HG02938 (cell line): ENCODE measurements at regions not wholly inside any gene's neighbourhood (a gene's known extent, or its start where the extent isn't known, plus 50 kb on each side); places are given as distances from the start of the nearest gene placed in this dataset.

Experiments used
- ATAC-seq: cut with Tn5 transposase; IDR thresholded peaks from one replicate; pipeline ENCODE4 v1.9.1; 2021; ENCODE audit warnings: mild to moderate bottlenecking, moderate library complexity; ENCODE audit not compliant: unreplicated experiment

- no peak for ATAC-seq
Observed at GRCh38 chr5:40292006-40292405, 387.7 kb upstream of the PTGER4 start.

DNA sequence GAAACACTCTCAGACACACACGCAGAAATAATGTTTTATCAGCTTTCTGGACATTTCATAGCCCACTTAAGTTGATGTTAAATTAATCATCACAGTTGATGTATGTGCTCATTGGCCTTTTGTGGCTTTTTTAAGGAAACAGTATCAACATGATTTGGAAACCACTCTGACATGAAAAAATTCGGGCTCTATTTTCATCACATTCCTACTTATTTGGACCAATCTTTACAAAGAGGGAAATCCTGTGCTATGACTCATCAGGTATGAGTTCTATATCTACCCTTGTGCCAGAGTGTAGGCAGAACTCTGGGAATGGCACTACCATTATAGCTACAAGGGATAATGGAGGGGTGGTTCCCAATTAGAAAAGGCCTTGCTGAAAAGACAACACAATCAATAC is 388.4 kb upstream of the PTGER4 start:
- no peak for ATAC-seq

- ATAC-seq, result no peak
Observed at GRCh38 chr5:40288800-40289485, 390.8 kb upstream of the PTGER4 start.

GRCh38 chr5:40284863-40285262 is 394.9 kb upstream of the PTGER4 start:
- no peak for ATAC-seq

- no peak for ATAC-seq
Observed at GRCh38 chr5:40278881-40279280, 400.8 kb upstream of the PTGER4 start.

GRCh38 chr5:40277161-40277906 is 402.4 kb upstream of the PTGER4 start:
- peak; percentile 85 for ATAC-seq

- ATAC-seq, result peak; percentile 21
Observed at GRCh38 chr5:40276426-40277102, 403.2 kb upstream of the PTGER4 start.

GRCh38 chr5:40274568-40274967 is 405.1 kb upstream of the PTGER4 start:
- ATAC-seq, result no peak

DNA sequence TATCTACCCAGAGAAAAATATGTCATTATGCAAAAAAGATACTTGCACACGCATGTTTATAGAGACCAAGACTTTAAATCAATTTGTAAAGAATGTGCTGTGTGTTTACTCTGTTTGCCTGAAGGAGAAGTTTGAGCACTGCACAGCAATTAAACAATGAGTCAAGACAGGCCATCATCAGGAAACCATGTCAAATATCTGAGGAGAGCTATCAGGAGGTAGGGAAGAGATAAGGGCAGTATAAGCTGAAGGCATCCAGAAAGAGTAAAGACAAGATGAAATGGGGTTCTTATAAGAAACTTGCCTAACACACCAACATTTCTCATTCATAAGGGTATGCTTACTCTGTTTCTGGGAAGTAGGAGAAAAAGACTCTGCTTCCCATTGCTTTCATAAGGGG is 405.8 kb upstream of the PTGER4 start:
- no peak for ATAC-seq

- ATAC-seq, result no peak
Observed at GRCh38 chr5:40271476-40271875, 408.2 kb upstream of the PTGER4 start.

GRCh38 chr5:40270274-40270845 is 409.4 kb upstream of the PTGER4 start:
- ATAC-seq, result no peak

DNA sequence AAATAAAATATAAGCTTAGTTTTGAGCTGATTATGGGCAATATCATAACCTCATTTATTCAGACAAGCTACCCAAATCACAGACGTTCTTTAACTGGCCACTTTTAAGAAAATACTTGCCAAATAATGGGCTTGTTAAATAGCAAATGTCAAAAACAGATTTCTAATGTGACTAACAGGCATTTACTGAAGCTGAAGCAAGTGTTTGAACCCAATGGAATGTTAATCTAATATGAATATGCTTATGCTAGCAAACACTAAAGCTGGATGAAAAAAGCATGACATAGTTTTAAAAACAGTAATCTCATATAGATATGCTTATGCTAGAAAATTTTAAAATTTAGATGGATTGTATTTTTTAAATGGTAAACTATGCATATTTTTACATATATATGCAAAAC is 411.6 kb upstream of the PTGER4 start:
- ATAC-seq, result no peak

- ATAC-seq, result no peak
Observed at GRCh38 chr5:40266952-40267351, 412.8 kb upstream of the PTGER4 start.

DNA sequence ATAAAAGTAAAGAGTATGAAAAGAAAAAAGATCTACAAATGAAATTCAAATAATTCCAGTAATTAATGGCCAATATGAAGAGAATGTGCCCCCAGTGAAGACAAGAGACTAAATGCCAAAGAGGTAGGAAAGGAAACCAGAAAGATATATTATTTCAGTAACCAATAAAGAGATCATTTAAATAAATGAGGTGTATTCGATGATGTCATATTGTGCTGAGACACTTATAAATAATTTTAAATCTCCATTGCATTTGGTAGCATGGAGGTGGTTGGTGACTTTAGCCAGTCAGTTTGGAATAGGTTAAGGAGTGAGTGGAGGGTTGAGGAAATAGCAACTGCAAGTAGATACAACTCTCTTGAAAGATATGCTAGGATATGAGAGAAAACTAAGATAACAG is 417.7 kb upstream of the PTGER4 start:
- ATAC-seq, result no peak

DNA sequence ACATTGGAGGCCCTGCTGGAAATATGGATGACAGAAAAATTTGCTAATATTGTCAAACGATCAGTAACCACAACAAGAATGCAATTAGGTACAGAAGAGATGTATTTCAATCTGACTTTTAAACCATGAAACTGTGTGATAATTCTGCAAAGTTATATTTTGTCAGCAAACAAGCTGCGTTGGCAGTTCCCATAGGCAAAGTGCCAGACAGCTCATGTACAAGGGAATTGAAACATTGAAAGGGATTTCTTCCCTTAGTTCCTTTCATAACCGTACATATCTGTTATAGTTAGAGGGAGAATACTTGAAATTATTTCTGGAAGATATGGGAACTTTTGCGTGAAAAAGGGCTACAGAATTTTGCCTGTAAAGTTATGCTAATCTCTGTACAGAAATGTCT is 419.4 kb upstream of the PTGER4 start:
- no peak for ATAC-seq

- ATAC-seq, result no peak
Observed at GRCh38 chr5:40258222-40258621, 421.5 kb upstream of the PTGER4 start.

- ATAC-seq, result no peak
Observed at GRCh38 chr5:40240671-40241070, 439.0 kb upstream of the PTGER4 start.

- ATAC-seq, result no peak
Observed at GRCh38 chr5:40240111-40240510, 439.6 kb upstream of the PTGER4 start.

DNA sequence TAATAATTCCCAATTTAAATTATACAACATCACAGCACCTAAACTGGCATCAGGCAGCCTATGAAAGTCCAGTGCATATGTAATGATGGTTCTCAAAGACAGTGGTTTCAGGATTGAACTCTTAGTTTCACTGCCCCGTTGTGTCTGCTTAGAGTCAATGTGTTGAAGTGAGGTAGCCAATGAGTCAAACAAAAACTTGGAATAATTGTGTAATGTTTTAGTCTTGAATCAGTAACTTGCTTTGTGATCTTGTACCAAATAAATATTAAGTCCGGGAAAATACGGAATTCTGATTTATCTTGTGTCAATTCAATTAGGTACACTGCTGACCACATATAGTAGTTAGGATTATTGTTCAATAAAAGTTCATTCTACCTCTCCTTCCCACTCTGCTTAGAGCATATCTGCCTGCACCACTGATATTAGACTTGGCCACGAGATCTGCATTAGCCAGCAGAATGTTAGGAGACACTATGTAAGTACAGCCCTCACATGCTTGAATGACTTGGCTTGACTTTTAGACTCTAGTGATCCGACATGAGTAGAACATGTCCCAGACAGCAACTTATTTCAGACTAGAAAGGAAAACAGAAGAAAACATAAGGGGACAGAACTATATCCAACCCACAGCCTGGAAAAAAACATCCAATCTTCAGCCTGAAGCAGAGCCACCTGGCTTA is 441.5 kb upstream of the PTGER4 start:
- ATAC-seq, result no peak

DNA sequence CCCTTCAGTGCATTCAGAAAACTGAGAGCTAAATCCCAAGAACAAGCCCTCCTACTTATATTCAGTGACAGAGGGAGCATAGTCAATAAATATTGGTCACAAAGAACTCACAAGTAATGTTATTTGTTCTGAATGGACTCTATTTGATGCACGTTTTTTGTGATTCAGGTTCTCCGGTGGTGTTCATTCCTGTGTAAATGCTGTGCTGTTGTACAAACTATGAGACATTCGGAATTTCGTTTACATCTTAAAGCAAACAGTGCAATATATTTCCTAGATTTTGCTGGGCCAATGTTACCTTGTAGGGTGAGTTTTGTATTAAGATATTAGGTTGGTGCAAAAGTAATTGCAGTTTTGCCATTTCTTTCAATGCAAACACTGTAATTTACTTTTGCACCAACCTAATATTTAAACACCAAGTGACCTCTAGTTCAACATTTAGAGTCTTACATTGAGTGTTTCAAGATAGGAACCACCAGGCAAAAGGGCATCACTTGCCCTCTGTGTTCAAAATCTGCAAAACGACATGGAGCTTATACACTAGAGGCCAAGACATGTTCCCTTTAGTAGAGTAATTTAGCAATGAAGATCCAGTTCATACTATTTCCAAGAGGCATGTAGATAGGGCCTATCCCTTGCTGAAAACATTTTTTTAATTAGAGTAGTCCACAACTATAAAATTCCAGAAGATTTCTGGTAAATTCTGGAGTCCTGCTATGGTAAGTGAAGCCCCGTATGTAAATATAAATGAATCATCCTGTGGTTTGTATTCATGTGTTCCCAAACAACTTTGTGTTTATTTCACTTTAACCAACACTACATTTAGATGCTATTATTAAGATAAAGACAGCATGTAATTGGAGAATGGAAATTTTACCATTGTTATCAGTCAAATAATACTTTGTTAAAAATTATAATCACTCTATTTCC is 444.0 kb upstream of the PTGER4 start:
- ATAC-seq, result no peak
